AG09319 (cell line): ENCODE measurements at regions not wholly inside any gene's neighbourhood (a gene's known extent, or its start where the extent isn't known, plus 50 kb on each side); places are given as distances from the start of the nearest gene placed in this dataset.

Source experiments
- DNase-seq: peaks from one replicate; pipeline ENCODE4 v3.0.0-alpha.2; 2010; ENCODE audit warnings: low read depth; ENCODE audit errors: extremely low read depth
- CTCF ChIP-seq: IDR thresholded peaks from 2 replicates; pipeline ENCODE4 v1.5.1; 2011; ENCODE audit warnings: low read depth, mild to moderate bottlenecking, inconsistent platforms, low read length, moderate library complexity

DNA sequence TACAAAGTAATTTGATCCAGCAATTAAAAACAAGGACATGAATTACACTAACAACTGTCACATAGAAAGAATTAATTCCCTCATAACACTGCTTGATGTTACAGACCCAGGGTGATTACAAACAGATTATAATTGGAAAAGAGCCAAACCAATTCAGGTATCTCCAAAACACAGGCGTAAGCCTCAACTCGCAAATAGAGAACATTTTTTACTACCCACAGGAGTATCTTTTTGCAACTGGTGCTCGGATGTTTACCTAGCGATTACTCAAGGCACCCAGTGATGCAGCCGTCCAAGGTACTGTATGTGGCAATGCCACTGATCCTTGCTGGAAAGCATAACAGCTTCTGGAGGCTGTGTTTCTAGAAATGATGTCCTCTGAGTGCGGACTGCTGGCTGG is 386.1 kb upstream of the KIF2A start:
- TF ChIP-seq CTCF: no peak
- DNase-seq: no peak

DNA sequence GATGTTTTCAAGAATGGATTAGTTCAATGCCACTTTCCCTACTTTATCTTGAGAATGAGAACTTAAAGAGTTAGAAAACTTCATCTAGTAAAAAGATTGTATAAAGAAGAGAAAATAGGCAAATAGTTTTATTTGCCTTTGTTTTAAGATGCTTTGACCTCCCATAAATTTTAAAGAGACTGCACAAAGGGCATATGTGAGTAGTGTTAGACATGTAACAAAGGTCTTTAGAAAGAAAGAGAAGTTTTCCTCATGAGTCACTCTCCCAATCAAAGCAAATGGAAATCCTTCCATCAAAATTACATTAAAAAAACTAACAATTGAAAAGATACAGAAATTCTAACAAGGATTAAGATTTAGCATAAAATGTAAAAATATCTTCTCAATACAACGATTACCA is 381.8 kb upstream of the KIF2A start:
- no peak for DNase-seq
- no peak for TF ChIP-seq CTCF

GRCh38 chr5:61926911-61927310 is 379.1 kb upstream of the KIF2A start:
- no peak for DNase-seq
- TF ChIP-seq CTCF: no peak

DNA sequence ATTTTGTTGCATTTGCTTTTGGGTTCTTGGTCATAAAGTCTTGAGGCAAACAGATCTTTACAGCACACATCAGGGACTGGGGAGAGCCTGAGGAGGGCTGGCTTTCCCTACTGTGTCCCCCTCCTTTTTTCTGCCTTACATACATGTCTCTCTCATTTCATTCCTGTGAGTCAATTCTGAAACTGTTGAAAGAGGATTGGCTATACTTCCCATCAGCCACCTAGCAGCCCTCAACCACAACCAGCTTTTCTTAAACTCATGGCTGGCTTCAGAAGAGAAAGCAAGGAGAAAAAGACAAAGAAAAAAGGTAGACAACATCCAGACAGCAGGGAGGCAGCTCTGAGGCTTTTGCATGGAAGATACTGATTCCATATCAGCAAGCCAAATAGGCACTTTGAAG is 374.8 kb upstream of the KIF2A start:
- DNase-seq: no peak
- no peak for TF ChIP-seq CTCF

DNA sequence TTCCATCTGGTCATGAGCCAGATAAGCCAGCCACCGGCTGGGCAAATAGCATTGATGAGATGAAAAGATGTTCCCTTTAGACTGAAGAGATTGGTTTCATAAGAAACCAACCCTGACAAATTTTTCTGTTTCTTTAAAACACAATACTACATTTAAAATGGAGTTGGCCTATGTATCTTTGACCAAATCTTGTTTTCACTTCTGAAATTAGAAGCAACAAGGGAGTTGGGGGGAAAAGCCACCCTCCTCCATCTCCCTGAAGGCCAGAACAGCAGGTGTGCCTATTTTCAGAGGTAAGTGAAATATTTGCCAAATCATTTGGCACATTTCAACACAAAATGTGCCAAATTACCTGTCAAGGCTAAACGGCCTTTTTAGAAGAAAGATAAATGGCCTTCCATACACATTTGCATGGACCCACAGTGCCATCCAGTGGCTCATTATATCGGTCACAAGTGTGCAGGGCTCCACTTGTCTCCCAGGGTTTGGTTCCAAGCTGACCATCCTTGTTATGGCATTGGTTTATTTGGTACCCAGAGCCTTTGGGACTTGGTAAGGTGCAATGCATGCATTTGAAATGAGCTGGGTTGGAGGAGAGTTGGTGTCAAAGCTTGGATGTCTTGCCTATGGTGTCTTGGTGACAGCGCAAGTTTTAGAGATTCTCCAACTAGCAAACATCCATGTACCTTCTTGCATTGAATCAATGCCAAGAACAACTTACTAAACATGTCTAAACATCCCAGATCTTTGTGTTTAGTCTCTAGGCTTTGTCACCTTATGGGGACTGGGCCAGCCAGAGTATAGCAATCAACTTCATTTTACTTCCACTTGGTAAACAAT is 372.0 kb upstream of the KIF2A start:
- TF ChIP-seq CTCF: peak; percentile 47
- no peak for DNase-seq

GRCh38 chr5:61941637-61942036 is 364.4 kb upstream of the KIF2A start:
- DNase-seq: no peak
- peak; percentile 7 for TF ChIP-seq CTCF

GRCh38 chr5:61942462-61943049 is 363.4 kb upstream of the KIF2A start:
- no peak for TF ChIP-seq CTCF
- DNase-seq: no peak
